ENCODE measurements at regions not wholly inside any gene's neighbourhood (a gene's known extent, or its start where the extent isn't known, plus 50 kb on each side); places are given as distances from the start of the nearest gene placed in this dataset.
A peak's percentile ranks its signal among the peaks of the same experiment; 100 is the strongest.
"Not testable (repeated sequence)": the region's sequence is repeated elsewhere in the genome, so short reads cannot be mapped to it uniquely, and the experiment has no call there.

DNA sequence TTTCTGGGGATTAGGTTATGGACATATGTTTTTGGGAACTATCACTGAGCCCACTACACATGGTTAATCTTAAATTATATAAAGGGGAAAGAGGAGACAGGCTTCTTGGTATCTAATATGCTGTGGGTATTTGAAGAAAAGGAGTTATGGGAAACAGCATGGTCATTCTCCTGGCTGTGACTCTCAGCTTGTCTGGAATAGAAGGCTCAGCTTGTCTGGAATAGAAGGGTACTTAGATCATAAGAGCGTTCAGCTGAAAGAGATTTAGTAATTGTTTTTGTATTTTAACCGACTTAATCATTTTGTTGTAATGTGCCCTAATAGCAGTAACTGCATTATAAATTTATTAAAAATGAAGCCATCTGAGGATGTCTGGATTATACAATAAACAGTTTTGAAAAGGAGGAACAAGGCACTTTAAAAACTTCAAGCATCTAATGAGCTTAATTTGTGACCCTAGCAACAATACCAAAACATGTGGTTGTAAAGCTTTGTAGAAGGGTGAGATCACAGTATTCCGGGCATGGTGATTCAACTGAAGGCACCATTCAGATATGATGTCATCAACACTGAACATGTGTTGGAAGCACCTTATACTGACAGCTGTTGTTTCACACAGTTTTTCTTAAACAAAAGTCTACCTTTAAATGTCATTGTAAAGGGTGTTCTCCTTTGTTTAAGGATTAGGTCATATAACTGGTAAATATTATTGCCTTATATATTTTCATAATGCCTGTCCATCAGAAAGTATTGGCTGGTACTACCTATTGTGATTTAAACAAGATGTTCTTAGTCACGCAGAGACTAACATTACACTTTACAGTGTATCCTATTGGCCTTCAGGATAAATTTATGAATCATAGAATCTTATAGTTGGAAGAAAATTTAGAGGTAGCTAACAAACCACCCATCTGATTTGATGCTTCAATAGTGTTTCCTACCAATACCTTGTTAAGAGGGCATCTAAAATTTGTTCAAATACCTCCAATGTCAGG, 2174.1 kb upstream of the WWC1 start:
- Histone ChIP-seq H3K36me3 (no peaks in the 10 kb centered on the region), H3K27me3 (no peaks in the 10 kb centered on the region), H3K4me3 (no peak overlapping the region), H3K9me3 (replicated peaks) (no peaks in the 10 kb centered on the region), H3K27ac (no peak overlapping the region), H3K4me1 (no peaks in the 10 kb centered on the region)
- peak in 1 of 2 experiments; percentile 15 for DNase-seq

DNA sequence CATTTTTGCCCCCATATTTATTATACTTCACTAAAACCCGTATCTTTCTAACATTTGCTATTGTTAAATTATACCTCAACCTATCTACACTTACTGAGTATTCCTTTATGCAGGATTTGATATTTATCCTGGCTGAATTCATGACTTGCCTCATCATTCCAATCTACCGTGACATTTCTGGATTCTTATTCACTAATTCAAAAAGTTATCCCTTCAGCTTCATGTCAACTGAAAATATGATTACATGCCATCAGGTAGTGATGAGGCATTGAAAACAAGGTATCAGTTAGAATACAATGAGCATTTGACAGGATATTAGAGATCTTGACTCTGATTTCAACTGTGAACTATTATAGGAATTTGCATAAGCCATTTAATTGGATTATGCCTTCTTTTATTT, 2171.9 kb upstream of the WWC1 start:
- no peaks in the 10 kb centered on the region for H3K36me3 ChIP-seq
- no peaks in the 10 kb centered on the region for H3K4me1 ChIP-seq
- no peak overlapping the region for H3K4me3 ChIP-seq
- 0 out of 2 replicates have a peak, but pooled peaks cover 3% of the 10 kb centered on the region for H3K9me3 ChIP-seq (replicated peaks)
- no peak for DNase-seq
- H3K27ac ChIP-seq, result no peak overlapping the region
- H3K27me3 ChIP-seq, result no peaks in the 10 kb centered on the region

DNA sequence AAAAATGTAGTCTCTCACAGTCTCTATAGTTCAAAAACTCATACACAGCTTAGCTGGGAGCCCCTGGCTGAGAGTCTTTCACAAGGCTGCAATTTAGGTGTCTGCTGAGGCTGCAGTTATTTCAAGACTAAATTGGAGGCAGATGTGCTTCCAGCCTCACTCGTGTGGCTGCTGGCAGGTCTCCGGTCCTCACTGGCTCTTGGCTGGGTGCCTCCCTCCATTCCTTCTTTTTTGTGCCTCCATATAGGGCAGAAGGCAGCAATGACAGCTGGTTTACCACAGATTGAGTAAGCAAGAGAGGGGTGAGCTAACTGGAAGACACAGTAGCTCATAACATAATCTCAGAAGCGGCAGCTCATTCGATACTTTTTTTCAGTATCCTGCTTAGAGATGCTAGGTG, 2167.7 kb upstream of the WWC1 start:
- no peak for DNase-seq
- Histone ChIP-seq H3K9me3 (replicated peaks) (0 out of 2 replicates have a peak, but pooled peaks cover 3% of the 10 kb centered on the region), H3K36me3 (no peaks in the 10 kb centered on the region), H3K27ac (no peak overlapping the region), H3K4me1 (no peaks in the 10 kb centered on the region), H3K4me3 (no peak overlapping the region), H3K27me3 (no peaks in the 10 kb centered on the region)

DNA sequence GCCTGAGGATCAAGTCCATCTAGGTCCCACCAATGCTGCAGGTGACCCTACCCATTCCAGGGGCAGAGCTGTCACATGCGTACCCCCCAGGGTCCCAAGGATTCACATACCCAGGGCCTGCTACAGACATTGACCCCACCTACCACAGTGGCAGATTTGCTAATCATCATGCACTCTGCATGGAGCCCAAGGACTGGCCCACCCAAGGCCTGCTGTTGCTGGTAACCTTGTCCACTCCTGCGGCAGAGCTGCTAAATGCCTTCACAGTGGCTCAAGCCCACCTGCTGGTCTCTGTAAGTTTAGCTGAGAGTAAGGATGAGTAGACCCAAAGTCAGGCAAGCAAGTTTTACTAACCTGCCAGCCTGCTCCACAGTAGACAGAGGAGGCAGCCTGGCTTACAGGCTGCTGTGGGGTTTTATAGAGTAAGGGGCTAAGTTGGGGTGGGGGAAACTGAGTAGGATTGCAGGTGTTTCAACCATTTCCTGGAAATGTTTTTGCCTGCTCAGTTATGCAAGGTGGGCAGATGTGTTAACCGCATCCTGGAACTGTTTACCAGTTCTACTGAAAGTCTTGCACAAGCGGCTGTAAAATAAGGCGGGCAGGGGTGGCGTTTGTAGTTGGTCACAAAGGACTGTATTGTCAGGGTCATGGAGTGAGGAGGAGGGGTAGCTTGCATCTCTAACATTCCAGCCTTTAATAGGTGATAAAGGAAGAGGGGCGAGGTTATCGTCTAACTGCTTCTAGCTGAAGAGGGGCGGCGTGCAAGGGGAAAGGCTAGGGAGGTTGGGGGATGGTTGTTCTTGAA, 2163.5 kb upstream of the WWC1 start:
- DNase-seq, result no peak
- no peaks in the 10 kb centered on the region for H3K36me3 ChIP-seq

DNA sequence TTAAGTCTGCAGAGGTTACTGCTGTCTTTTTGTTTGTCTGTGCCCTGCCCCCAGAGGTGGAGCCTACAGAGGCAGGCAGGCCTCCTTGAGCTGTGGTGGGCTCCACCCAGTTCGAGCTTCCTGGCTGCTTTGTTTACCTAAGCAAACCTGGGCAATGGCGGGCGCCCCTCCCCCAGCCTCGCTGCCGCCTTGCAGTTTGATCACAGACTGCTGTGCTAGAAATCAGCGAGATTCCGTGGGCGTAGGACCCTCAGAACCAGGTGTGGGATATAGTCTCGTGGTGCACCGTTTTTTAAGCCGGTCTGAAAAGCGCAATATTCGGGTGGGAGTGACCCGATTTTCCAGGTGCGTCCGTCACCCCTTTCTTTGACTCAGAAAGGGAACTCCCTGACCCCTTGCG, 2146.3 kb upstream of the WWC1 start:
- H3K4me3 ChIP-seq; H3K9me3 ChIP-seq (replicated peaks); H3K36me3 ChIP-seq; H3K27me3 ChIP-seq; H3K4me1 ChIP-seq; DNase-seq; H3K27ac ChIP-seq: not testable (repeated sequence)

More for the DNA sequence above, 2163.5 kb upstream of the WWC1 start:
- Histone ChIP-seq H3K27me3 (peaks cover 5% of the 10 kb centered on the region; the same call in 1 of the 2 replicates), H3K9me3 (replicated peaks) (0 out of 2 replicates have a peak, but pooled peaks cover 3% of the 10 kb centered on the region), H3K27ac (no peak overlapping the region), H3K4me1 (no peaks in the 10 kb centered on the region), H3K4me3 (no peak overlapping the region)

DNA sequence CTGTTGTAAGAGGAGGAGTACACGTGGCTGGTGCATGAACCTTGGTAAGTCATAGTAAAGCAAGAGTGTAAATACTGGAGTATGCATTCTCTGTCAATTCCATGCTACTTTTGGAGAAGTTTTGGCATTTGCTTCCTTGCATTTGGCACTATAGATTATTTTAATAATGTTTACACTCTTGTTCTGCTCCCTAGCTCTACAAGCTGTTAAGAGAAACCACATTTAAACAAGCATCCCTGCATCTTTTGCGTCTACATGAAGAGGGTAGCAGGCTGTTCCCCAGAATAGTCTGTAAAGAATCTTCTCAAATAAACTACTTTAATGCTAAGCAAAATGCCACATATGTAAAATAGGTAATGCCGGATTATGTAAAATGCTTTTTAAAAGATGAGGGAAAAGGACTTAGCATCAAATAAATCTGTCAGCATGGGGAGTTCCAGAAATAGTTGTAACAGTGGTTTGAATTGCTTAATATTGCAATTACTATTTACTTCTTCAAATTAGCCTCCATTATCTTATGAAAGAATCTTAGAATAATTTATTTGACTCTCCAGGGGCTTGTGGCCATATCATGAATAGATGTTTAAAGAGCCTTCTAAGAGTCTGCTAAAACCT, 2127.3 kb upstream of the WWC1 start:
- Histone ChIP-seq H3K36me3 (no peaks in the 10 kb centered on the region), H3K4me1 (no peaks in the 10 kb centered on the region), H3K4me3 (no peak overlapping the region), H3K9me3 (replicated peaks) (no peaks in the 10 kb centered on the region), H3K27me3 (no peaks in the 10 kb centered on the region), H3K27ac (no peak overlapping the region)
- no peak for DNase-seq

DNA sequence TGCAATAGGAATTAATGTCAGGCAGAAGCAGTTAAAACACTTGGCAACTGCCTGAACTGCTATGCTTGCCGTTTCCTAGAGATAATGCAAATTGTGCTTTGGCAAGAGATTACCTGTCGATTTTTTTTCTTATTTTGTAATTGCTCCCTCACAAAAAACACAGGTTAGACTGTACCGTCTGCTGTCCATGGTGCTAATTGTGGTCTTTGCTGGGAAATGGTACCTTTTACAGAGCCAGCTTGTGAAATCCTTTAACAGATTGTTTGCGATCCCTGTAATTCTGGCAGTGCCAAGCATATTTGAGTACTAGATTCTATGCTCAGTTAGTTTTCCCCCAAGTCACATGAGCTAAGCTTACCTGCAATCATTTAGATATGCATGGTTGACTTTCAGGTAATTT, 2125.8 kb upstream of the WWC1 start:
- Histone ChIP-seq H3K9me3 (replicated peaks) (no peaks in the 10 kb centered on the region), H3K4me3 (no peak overlapping the region), H3K4me1 (no peaks in the 10 kb centered on the region), H3K27me3 (no peaks in the 10 kb centered on the region), H3K36me3 (no peaks in the 10 kb centered on the region), H3K27ac (no peak overlapping the region)
- peak; percentile 5 to 34 for DNase-seq

DNA sequence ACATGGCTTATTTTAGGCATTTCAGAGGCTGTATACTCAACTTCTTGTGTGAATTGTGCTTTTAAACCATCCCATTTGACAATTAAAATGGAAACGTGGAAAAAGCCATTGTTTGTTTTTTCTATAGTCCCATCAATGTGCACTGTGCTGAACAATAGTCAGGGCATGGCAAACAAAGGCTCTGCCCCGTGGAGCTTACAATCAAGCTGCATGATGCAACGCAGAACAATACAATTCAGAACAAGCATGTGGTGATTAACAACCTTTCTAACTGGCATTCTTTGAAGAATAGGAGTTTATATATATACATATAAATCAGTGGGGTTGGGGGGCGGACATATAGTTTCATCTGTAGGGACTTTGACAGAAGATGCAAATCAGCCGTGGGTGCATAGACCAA, 2125.4 kb upstream of the WWC1 start:
- no peak overlapping the region for H3K27ac ChIP-seq

DNA sequence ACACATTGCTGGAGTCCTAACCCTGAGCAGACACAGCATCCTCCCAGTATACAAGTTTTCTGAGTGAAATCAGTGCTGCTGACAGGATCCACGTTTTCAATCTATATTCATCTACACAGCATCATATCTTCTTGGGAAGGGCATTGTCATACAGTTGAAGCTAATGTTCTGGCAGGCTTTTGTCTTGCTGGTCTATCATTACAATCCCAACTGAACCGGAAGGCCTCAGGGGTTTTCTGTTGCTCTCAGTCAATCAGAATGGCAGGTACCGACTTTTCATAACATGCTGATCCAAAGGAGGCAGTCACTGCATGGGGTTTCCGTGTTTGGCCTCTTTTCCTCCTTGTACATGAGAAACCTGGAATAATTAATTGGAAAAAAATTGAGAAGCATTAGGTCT, 2118.8 kb upstream of the WWC1 start:
- Histone ChIP-seq H3K36me3 (no peaks in the 10 kb centered on the region), H3K27me3 (peaks cover 4% of the 10 kb centered on the region; the same call in 1 of the 2 replicates), H3K4me1 (no peaks in the 10 kb centered on the region), H3K4me3 (no peak overlapping the region), H3K9me3 (replicated peaks) (no peaks in the 10 kb centered on the region), H3K27ac (no peak overlapping the region)
- DNase-seq, result no peak

More for the DNA sequence above, 2125.4 kb upstream of the WWC1 start:
- Histone ChIP-seq H3K4me3 (no peak overlapping the region), H3K27me3 (no peaks in the 10 kb centered on the region), H3K36me3 (no peaks in the 10 kb centered on the region), H3K4me1 (no peaks in the 10 kb centered on the region), H3K9me3 (replicated peaks) (no peaks in the 10 kb centered on the region)
- no peak for DNase-seq

DNA sequence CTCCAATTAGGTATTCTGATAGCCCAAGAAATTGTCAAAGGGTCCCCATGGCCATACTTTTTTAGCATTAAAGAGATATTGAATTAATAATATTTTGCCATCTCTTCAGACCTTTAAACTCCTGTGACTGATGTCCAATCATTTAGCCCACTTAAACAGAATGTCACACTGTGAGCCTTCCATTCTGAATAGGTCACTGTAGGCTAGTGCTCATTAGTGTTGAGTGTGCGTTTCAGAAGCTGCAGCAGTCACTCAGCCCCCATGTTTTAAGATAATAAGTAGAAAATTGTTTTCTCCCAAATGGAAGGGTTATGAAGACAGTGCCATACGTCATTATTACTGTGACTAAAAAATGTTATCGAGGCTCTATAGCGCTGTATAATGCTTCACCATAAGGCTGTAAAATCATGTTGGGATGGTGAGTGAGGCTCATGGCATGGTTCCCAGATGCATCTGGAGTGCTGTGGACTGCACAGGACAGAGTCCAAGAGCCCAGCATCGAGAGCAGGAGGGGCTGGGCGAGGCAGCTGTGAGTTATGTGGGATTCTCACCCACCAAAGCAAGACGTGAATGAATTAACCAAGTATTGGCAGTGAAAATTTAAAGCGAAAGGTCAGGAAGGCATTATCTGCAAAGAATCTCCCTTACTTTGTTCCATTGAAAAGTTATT, 2112.9 kb upstream of the WWC1 start:
- no peaks in the 10 kb centered on the region for H3K4me1 ChIP-seq
- DNase-seq, result no peak
- no peaks in the 10 kb centered on the region for H3K36me3 ChIP-seq
- no peaks in the 10 kb centered on the region for H3K27me3 ChIP-seq
- no peak overlapping the region for H3K4me3 ChIP-seq
- no peak overlapping the region for H3K27ac ChIP-seq
- H3K9me3 ChIP-seq (replicated peaks), result no peaks in the 10 kb centered on the region

DNA sequence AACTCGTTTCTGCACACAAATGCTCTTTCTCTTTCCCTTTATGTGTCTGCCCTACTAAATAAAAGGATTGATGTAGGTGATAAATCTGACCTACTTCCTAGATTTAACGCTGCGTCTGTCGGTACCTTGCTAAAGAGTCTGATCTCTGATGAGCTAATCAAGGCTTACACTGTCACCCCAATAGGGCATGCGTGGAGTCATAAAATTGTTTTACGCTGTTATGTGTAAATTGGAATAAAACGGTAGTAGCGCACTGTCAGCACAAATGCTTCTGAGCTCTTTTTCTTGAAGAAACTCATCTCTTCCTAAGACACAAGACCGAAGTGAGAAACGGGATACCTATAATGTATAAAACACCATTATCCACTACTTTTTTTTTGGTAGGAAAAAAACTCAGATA, 2106.3 kb upstream of the WWC1 start:
- H3K27me3 ChIP-seq, result no peaks in the 10 kb centered on the region
- H3K27ac ChIP-seq, result no peak overlapping the region
- H3K4me3 ChIP-seq, result no peak overlapping the region
- no peak for DNase-seq
- no peaks in the 10 kb centered on the region for H3K36me3 ChIP-seq
- no peaks in the 10 kb centered on the region for H3K4me1 ChIP-seq
- no peaks in the 10 kb centered on the region for H3K9me3 ChIP-seq (replicated peaks)

DNA sequence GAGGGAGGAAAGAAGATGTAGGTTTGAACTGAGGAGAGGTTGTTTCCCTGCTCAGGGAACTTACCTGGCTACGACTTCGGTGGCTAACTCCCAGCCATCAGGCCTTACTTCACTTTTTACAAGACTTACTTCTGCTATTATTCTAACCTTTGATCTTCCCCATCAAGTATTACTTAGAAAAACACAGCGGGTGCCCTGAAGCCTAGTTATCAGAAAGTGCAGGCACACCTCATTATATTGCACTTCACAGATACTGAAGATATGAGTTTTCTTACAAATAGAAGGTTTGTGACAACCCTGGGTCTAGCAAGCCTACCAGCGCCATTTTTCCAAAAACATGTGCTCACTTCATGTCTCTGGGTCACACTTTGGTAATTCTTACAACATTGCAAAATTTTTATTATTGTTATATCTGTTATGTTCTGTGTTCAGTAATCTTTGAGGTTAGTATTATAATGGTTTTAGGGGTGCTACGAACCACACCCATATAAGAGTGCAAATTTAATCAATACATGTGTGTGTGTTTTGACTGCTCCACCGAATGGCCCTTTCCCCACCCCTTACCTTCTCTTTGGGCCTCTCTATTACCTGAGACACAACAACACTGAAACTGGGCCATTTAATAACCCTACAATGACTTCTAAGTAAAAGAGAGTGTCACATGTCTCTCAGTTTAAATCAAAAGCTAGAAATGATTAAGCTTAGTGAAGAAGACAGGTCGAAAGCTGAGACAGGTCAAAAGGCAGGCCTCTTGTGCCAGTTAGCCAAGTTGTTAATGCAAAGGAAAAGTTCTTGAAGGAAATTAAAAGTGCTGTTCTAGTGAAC, 2102.7 kb upstream of the WWC1 start:
- H3K4me3 ChIP-seq, result no peak overlapping the region

DNA sequence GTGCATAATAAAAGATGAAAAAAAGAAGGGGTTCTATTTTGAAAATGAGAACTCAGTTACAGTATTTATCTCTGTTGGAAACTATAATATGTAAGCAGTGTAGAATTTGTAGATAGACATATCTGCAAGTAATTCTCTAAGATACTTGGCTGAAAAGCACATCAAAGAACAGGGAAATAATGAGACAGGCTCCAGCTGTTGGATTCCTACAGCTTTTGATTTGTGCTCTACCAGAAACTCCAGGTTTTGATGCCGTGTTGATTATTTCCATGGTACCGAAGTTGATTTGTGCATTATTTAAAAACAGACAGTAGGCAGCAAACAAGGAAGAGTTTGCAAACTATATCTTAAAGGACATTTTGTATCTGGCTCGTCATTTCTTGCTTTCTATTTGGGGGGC, 2098.7 kb upstream of the WWC1 start:
- no peak for DNase-seq
- no peaks in the 10 kb centered on the region for H3K9me3 ChIP-seq (replicated peaks)
- no peaks in the 10 kb centered on the region for H3K4me1 ChIP-seq
- H3K4me3 ChIP-seq, result no peak overlapping the region
- H3K27me3 ChIP-seq, result no peaks in the 10 kb centered on the region
- H3K36me3 ChIP-seq, result no peaks in the 10 kb centered on the region
- no peak overlapping the region for H3K27ac ChIP-seq

More for the DNA sequence above, 2102.7 kb upstream of the WWC1 start:
- Histone ChIP-seq H3K27me3 (no peaks in the 10 kb centered on the region), H3K4me1 (no peaks in the 10 kb centered on the region), H3K36me3 (no peaks in the 10 kb centered on the region), H3K9me3 (replicated peaks) (no peaks in the 10 kb centered on the region), H3K27ac (no peak overlapping the region)
- no peak for DNase-seq

DNA sequence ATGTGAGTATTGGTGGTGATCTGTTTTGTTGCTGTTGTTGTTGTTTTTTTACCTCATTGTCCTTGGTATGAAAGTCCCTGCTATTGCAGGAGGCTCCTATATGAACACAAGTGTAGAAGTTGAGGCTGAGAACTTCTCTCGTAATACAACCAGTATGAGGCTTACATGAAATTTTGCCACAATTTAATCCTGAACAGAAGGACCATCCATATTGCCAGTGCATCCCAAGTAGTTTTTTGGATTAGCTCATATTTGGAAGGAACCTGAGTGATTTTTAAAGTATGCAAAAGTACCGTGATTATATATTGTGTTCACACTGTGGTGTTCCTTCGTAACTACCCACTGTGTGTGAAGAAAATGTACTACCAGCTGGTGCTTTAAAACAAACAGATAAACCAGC, 2095.5 kb upstream of the WWC1 start:
- H3K9me3 ChIP-seq (replicated peaks), result no peaks in the 10 kb centered on the region
- H3K4me3 ChIP-seq, result no peak overlapping the region
- DNase-seq, result no peak
- H3K4me1 ChIP-seq, result no peaks in the 10 kb centered on the region
- H3K27me3 ChIP-seq, result no peaks in the 10 kb centered on the region
- H3K36me3 ChIP-seq, result no peaks in the 10 kb centered on the region
- H3K27ac ChIP-seq, result no peak overlapping the region
